OCI-LY1 (cell line): ENCODE measurements at regions not wholly inside any gene's neighbourhood (a gene's known extent, or its start where the extent isn't known, plus 50 kb on each side); places are given as distances from the start of the nearest gene placed in this dataset.

Experiments
- H2AFZ ChIP-seq: fragments of 200-600 bp; sonication (generic), shearing (Covaris generic); 2 replicates; pipeline ENCODE4 v1.6.0; 2014; ENCODE audit warnings: antibody characterized with exemption, mild to moderate bottlenecking, low read length
- H3F3A ChIP-seq: fragments of 200-600 bp; sonication (generic), shearing (Covaris generic); 2 replicates; pipeline ENCODE4 v1.6.0; 2014; ENCODE audit warnings: mild to moderate bottlenecking, antibody characterized with exemption, low read length, moderate library complexity; ENCODE audit not compliant: insufficient read depth
- H3K27ac ChIP-seq: fragments of 200-600 bp; sonication (generic); 2 replicates; pipeline ENCODE4 v1.5.1; 2014; ENCODE audit warnings: low read length, mixed run types, mild to moderate bottlenecking, low read depth; ENCODE audit not compliant: poor library complexity, severe bottlenecking
- H3K27me3 ChIP-seq: fragments of 200-600 bp; sonication (generic); 2 replicates; pipeline ENCODE4 v1.6.0; 2014; ENCODE audit warnings: antibody characterized with exemption, mild to moderate bottlenecking, low read length, moderate library complexity; ENCODE audit not compliant: insufficient read depth
- H3K36me3 ChIP-seq: fragments of 200-600 bp; sonication (generic); 2 replicates; pipeline ENCODE4 v1.6.1; 2014; ENCODE audit warnings: mild to moderate bottlenecking, antibody characterized with exemption, low read length, moderate library complexity, mixed read lengths; ENCODE audit not compliant: insufficient read depth
- H3K4me1 ChIP-seq: fragments of 200-600 bp; sonication (generic); 2 replicates; pipeline ENCODE4 v1.5.1; 2014; ENCODE audit warnings: mild to moderate bottlenecking, low read length, moderate library complexity; ENCODE audit not compliant: insufficient read depth, severe bottlenecking
- H3K4me2 ChIP-seq: fragments of 200-600 bp; sonication (generic), shearing (Covaris generic); 2 replicates; pipeline ENCODE4 v1.6.1; 2014; ENCODE audit warnings: low read length
- H3K4me3 ChIP-seq: fragments of 200-600 bp; sonication (generic); 2 replicates; pipeline ENCODE4 v1.5.1; 2014; ENCODE audit warnings: low read length, low read depth, mild to moderate bottlenecking, mixed read lengths; ENCODE audit not compliant: poor library complexity, severe bottlenecking
- H3K79me2 ChIP-seq: fragments of 200-600 bp; shearing (Covaris generic); 2 replicates; pipeline ENCODE4 v1.6.1; 2016; ENCODE audit warnings: mixed run types, low read length, mixed read lengths; ENCODE audit not compliant: insufficient read depth
- H3K9ac ChIP-seq: fragments of 200-600 bp; sonication (generic), shearing (Covaris generic); 2 replicates; pipeline ENCODE4 v1.6.1; 2014; ENCODE audit warnings: mild to moderate bottlenecking, low read length, mixed read lengths
- H3K9me2 ChIP-seq: fragments of 200-600 bp; sonication (generic), shearing (Covaris generic); 2 replicates; pipeline ENCODE4 v1.6.1; 2014; ENCODE audit warnings: low read depth, mild to moderate bottlenecking, low read length, mixed read lengths
- H3K9me3 ChIP-seq: fragments of 200-600 bp; shearing (Covaris generic); 2 replicates; pipeline ENCODE4 v1.6.1; 2014; ENCODE audit warnings: low read length, mixed read lengths
- H4K20me1 ChIP-seq: fragments of 200-600 bp; sonication (generic), shearing (Covaris generic); 2 replicates; pipeline ENCODE4 v1.6.0; 2016; ENCODE audit warnings: mild to moderate bottlenecking, low read length; ENCODE audit not compliant: insufficient read depth
- CTCF ChIP-seq: fragments of 200-600 bp; sonication (generic), shearing (Covaris generic); IDR thresholded peaks from 2 replicates; pipeline ENCODE4 v1.5.1; 2017; ENCODE audit warnings: mild to moderate bottlenecking, antibody characterized with exemption, low read length, moderate library complexity, mixed read lengths
- EZH2 ChIP-seq: fragments of 200-600 bp; sonication (generic), shearing (Covaris generic); IDR thresholded peaks from 2 replicates; pipeline ENCODE4 v1.8.0; 2017; ENCODE audit warnings: borderline replicate concordance, mixed run types, mild to moderate bottlenecking, antibody characterized with exemption, low read length, moderate library complexity, mixed read lengths

- no peak overlapping the region for H3K4me3 ChIP-seq
Measured at GRCh38 chr21:38945545-38946245, 140.0 kb downstream of the ETS2 start.

GRCh38 chr21:38944903-38945302 lies 139.2 kb downstream of the ETS2 start:
- H3K27ac ChIP-seq, result no peak overlapping the region
- TF ChIP-seq CTCF, result no peak
- TF ChIP-seq EZH2, result no peak
- no peaks in the 10 kb centered on the region for H3K79me2 ChIP-seq
- H3K36me3 ChIP-seq, result no peaks in the 10 kb centered on the region
- no peaks in the 10 kb centered on the region for H3K9me2 ChIP-seq
- H3K9ac ChIP-seq, result no peak overlapping the region
- H2AFZ ChIP-seq, result no peak overlapping the region
- H3K4me3 ChIP-seq, result no peak overlapping the region
- no peaks in the 10 kb centered on the region for H3K27me3 ChIP-seq
- H3K4me1 ChIP-seq, result no peaks in the 10 kb centered on the region
- H4K20me1 ChIP-seq, result no peaks in the 10 kb centered on the region
- H3K4me2 ChIP-seq, result no peak overlapping the region
- H3F3A ChIP-seq, result no peaks in the 10 kb centered on the region
- no peaks in the 10 kb centered on the region; the same call in 1 of the 2 replicates for H3K9me3 ChIP-seq

More at GRCh38 chr21:38945545-38946245, 140.0 kb downstream of the ETS2 start:
- no peaks in the 10 kb centered on the region for H3K79me2 ChIP-seq
- TF ChIP-seq CTCF (no peak), EZH2 (no peak)
- H3K4me1 ChIP-seq, result no peaks in the 10 kb centered on the region
- H3F3A ChIP-seq, result no peaks in the 10 kb centered on the region
- H3K27me3 ChIP-seq, result no peaks in the 10 kb centered on the region
- peaks cover 3% of the 10 kb centered on the region; the same call in 1 of the 2 replicates for H3K9me3 ChIP-seq
- no peak overlapping the region for H3K4me2 ChIP-seq
- H4K20me1 ChIP-seq, result no peaks in the 10 kb centered on the region
- H3K9me2 ChIP-seq, result no peaks in the 10 kb centered on the region
- no peak overlapping the region for H3K27ac ChIP-seq
- H3K9ac ChIP-seq, result no peak overlapping the region
- H2AFZ ChIP-seq, result no peak overlapping the region
- H3K36me3 ChIP-seq, result no peaks in the 10 kb centered on the region

DNA sequence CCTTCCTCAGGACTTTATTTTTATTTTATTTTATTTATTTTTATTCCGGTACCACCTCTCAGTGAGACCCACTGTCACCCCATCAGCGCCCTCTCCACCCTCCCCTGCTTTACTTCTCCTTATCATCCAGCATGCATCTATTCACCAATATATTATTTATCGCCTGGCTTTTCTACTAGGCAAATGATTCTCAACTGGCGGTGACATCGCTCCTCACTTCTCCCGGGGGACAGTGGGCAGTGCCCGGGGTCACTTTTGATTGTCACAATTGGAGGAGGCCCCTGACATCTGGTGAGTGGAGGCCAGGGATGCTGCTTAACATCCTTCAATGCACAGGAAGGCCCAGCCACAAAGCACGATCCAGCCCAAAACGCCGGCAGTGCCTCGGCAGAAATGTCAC lies 138.7 kb downstream of the ETS2 start:
- Histone ChIP-seq H3K27me3 (no peaks in the 10 kb centered on the region), H3K9ac (no peak overlapping the region)

More for the DNA sequence above, 138.7 kb downstream of the ETS2 start:
- H2AFZ ChIP-seq, result no peak overlapping the region
- no peaks in the 10 kb centered on the region for H3K9me2 ChIP-seq
- no peak overlapping the region for H3K4me2 ChIP-seq
- H3K79me2 ChIP-seq, result no peaks in the 10 kb centered on the region
- peaks cover 2% of the 10 kb centered on the region for H3K4me1 ChIP-seq
- H3K27ac ChIP-seq, result no peak overlapping the region
- no peaks in the 10 kb centered on the region for H3F3A ChIP-seq
- H4K20me1 ChIP-seq, result no peaks in the 10 kb centered on the region
- H3K9me3 ChIP-seq, result no peaks in the 10 kb centered on the region
- TF ChIP-seq CTCF, result no peak
- no peak for TF ChIP-seq EZH2
- H3K36me3 ChIP-seq, result no peaks in the 10 kb centered on the region
- H3K4me3 ChIP-seq, result no peak overlapping the region
